ENCODE measurements at regions not wholly inside any gene's neighbourhood (a gene's known extent, or its start where the extent isn't known, plus 50 kb on each side); places are given as distances from the start of the nearest gene placed in this dataset.

- Histone ChIP-seq H3K27ac (ENCODE audit: low read depth, low read length) (no peak overlapping the region), H3K4me3 (ENCODE audit: low read length) (no peak overlapping the region), H3K79me2 (ENCODE audit: control insufficient read depth, low read length) (no peaks in the 10 kb centered on the region), H3K4me1 (ENCODE audit: control insufficient read depth, low read length) (no peaks in the 10 kb centered on the region), H3F3A (ENCODE audit: control insufficient read depth, insufficient read depth) (no peaks in the 10 kb centered on the region), H4K20me1 (ENCODE audit: control insufficient read depth, insufficient read depth, low read depth, low read length) (no peaks in the 10 kb centered on the region), H3K36me3 (ENCODE audit: control insufficient read depth, low read length) (no peaks in the 10 kb centered on the region), H3K9me2 (replicated peaks; ENCODE audit: control insufficient read depth, low read length) (no peaks in the 10 kb centered on the region), H3K9me3 (ENCODE audit: control insufficient read depth, insufficient read depth, low read length) (no peaks in the 10 kb centered on the region), H3K4me2 (ENCODE audit: low read length) (no peak overlapping the region), H3K27me3 (ENCODE audit: control insufficient read depth, low read length) (no peaks in the 10 kb centered on the region)
- TF ChIP-seq CTCF (IDR thresholded peaks at IDR 0.05; ENCODE audit: low read depth, low read length, poor library complexity, severe bottlenecking), result no peak
- TF ChIP-seq EZH2phosphoT487 (IDR thresholded peaks at IDR 0.05; ENCODE audit: borderline replicate concordance, low read length), result no peak
These were observed 417.6 kb downstream of the AASDHPPT start for GRCh38 chr11:106495046-106495445.

- H3K4me3 ChIP-seq (ENCODE audit: low read length), result no peak overlapping the region
- H3F3A ChIP-seq (ENCODE audit: control insufficient read depth, insufficient read depth), result no peaks in the 10 kb centered on the region
- no peaks in the 10 kb centered on the region for H3K4me1 ChIP-seq (ENCODE audit: control insufficient read depth, low read length)
- no peaks in the 10 kb centered on the region for H4K20me1 ChIP-seq (ENCODE audit: control insufficient read depth, insufficient read depth, low read depth, low read length)
- H3K27ac ChIP-seq (ENCODE audit: low read depth, low read length), result no peak overlapping the region
- no peak for TF ChIP-seq EZH2phosphoT487 (IDR thresholded peaks at IDR 0.05; ENCODE audit: borderline replicate concordance, low read length)
- no peak for TF ChIP-seq CTCF (IDR thresholded peaks at IDR 0.05; ENCODE audit: low read depth, low read length, poor library complexity, severe bottlenecking)
- H3K79me2 ChIP-seq (ENCODE audit: control insufficient read depth, low read length), result no peaks in the 10 kb centered on the region
- H3K9me2 ChIP-seq (replicated peaks; ENCODE audit: control insufficient read depth, low read length), result no peaks in the 10 kb centered on the region
- H3K4me2 ChIP-seq (ENCODE audit: low read length), result no peak overlapping the region
- no peaks in the 10 kb centered on the region for H3K27me3 ChIP-seq (ENCODE audit: control insufficient read depth, low read length)
- H3K9me3 ChIP-seq (ENCODE audit: control insufficient read depth, insufficient read depth, low read length), result no peaks in the 10 kb centered on the region
- no peaks in the 10 kb centered on the region for H3K36me3 ChIP-seq (ENCODE audit: control insufficient read depth, low read length)
These were observed 419.2 kb downstream of the AASDHPPT start for GRCh38 chr11:106496677-106497076.

GRCh38 chr11:106497321-106497720, 419.9 kb downstream of the AASDHPPT start:
- H3K27me3 ChIP-seq (ENCODE audit: control insufficient read depth, low read length), result no peaks in the 10 kb centered on the region
- no peaks in the 10 kb centered on the region for H3K9me3 ChIP-seq (ENCODE audit: control insufficient read depth, insufficient read depth, low read length)
- H4K20me1 ChIP-seq (ENCODE audit: control insufficient read depth, insufficient read depth, low read depth, low read length), result no peaks in the 10 kb centered on the region
- TF ChIP-seq CTCF (IDR thresholded peaks at IDR 0.05; ENCODE audit: low read depth, low read length, poor library complexity, severe bottlenecking) (no peak), EZH2phosphoT487 (IDR thresholded peaks at IDR 0.05; ENCODE audit: borderline replicate concordance, low read length) (no peak)
- no peaks in the 10 kb centered on the region for H3K36me3 ChIP-seq (ENCODE audit: control insufficient read depth, low read length)
- H3F3A ChIP-seq (ENCODE audit: control insufficient read depth, insufficient read depth), result no peaks in the 10 kb centered on the region
- no peaks in the 10 kb centered on the region for H3K4me1 ChIP-seq (ENCODE audit: control insufficient read depth, low read length)
- no peaks in the 10 kb centered on the region for H3K79me2 ChIP-seq (ENCODE audit: control insufficient read depth, low read length)
- H3K9me2 ChIP-seq (replicated peaks; ENCODE audit: control insufficient read depth, low read length), result no peaks in the 10 kb centered on the region
- no peak overlapping the region for H3K4me2 ChIP-seq (ENCODE audit: low read length)
- no peak overlapping the region for H3K4me3 ChIP-seq (ENCODE audit: low read length)
- H3K27ac ChIP-seq (ENCODE audit: low read depth, low read length), result no peak overlapping the region

GRCh38 chr11:106497822-106498221, 420.4 kb downstream of the AASDHPPT start:
- Histone ChIP-seq H3K27ac (ENCODE audit: low read depth, low read length) (no peak overlapping the region), H4K20me1 (ENCODE audit: control insufficient read depth, insufficient read depth, low read depth, low read length) (no peaks in the 10 kb centered on the region), H3K79me2 (ENCODE audit: control insufficient read depth, low read length) (no peaks in the 10 kb centered on the region), H3K9me3 (ENCODE audit: control insufficient read depth, insufficient read depth, low read length) (no peaks in the 10 kb centered on the region), H3K9me2 (replicated peaks; ENCODE audit: control insufficient read depth, low read length) (no peaks in the 10 kb centered on the region), H3K36me3 (ENCODE audit: control insufficient read depth, low read length) (no peaks in the 10 kb centered on the region), H3K4me1 (ENCODE audit: control insufficient read depth, low read length) (no peaks in the 10 kb centered on the region), H3K27me3 (ENCODE audit: control insufficient read depth, low read length) (no peaks in the 10 kb centered on the region), H3K4me3 (ENCODE audit: low read length) (no peak overlapping the region), H3F3A (ENCODE audit: control insufficient read depth, insufficient read depth) (no peaks in the 10 kb centered on the region), H3K4me2 (ENCODE audit: low read length) (no peak overlapping the region)
- no peak for TF ChIP-seq EZH2phosphoT487 (IDR thresholded peaks at IDR 0.05; ENCODE audit: borderline replicate concordance, low read length)
